SK-N-SH treated with all-trans-retinoic acid at 6 μM for 48 hours (cell line): ENCODE measurements at regions not wholly inside any gene's neighbourhood (a gene's known extent, or its start where the extent isn't known, plus 50 kb on each side); places are given as distances from the start of the nearest gene placed in this dataset.

Experiments used
- ESRRG ChIP-seq: fragments of 250-450 bp; sonication (Bioruptor Pico); IDR thresholded peaks from 2 replicates; pipeline ENCODE4 v1.6.1; 2021; ENCODE audit warnings: mild to moderate bottlenecking
- GLIS3 ChIP-seq: fragments of 250-450 bp; sonication (Bioruptor Pico); IDR thresholded peaks from 2 replicates; pipeline ENCODE4 v1.5.0; 2020; ENCODE audit warnings: mild to moderate bottlenecking, moderate library complexity
- ISL1 ChIP-seq: fragments of 250-450 bp; sonication (Bioruptor Pico); IDR thresholded peaks from 2 replicates; pipeline ENCODE4 v2.1.2; 2022; ENCODE audit warnings: mild to moderate bottlenecking, moderate library complexity
- TCF4 ChIP-seq: fragments of 250-450 bp; sonication (Bioruptor Pico); IDR thresholded peaks from 2 replicates; pipeline ENCODE4 v1.8.0; 2021; ENCODE audit warnings: mild to moderate bottlenecking, moderate library complexity, borderline replicate concordance
- ZFP3 ChIP-seq: fragments of 250-450 bp; sonication (Bioruptor Pico); IDR thresholded peaks from 2 replicates; pipeline ENCODE4 v1.5.0; 2020; ENCODE audit warnings: mild to moderate bottlenecking, moderate library complexity
- ZFP30 ChIP-seq: fragments of 450-650 bp; formaldehyde crosslinking; IDR thresholded peaks from 2 replicates; pipeline ENCODE4 v1.5.0; 2022; ENCODE audit warnings: mild to moderate bottlenecking, moderate library complexity
- ZNF565 ChIP-seq: fragments of 450-650 bp; formaldehyde crosslinking; conservative IDR thresholded peaks from 2 replicates; pipeline ENCODE4 v1.5.0; 2020; ENCODE audit warnings: low read depth, mild to moderate bottlenecking, moderate library complexity
- ZNF70 ChIP-seq: fragments of 450-650 bp; formaldehyde crosslinking; IDR thresholded peaks from 2 replicates; pipeline ENCODE4 v1.5.0; 2020; ENCODE audit warnings: mild to moderate bottlenecking, moderate library complexity
- TF ChIP-seq, protein P1 (sequence below): fragments of 250-450 bp; sonication (Bioruptor Pico); IDR thresholded peaks from 2 replicates; pipeline ENCODE4 v1.8.0; 2020; ENCODE audit warnings: mild to moderate bottlenecking, moderate library complexity, borderline replicate concordance

DNA sequence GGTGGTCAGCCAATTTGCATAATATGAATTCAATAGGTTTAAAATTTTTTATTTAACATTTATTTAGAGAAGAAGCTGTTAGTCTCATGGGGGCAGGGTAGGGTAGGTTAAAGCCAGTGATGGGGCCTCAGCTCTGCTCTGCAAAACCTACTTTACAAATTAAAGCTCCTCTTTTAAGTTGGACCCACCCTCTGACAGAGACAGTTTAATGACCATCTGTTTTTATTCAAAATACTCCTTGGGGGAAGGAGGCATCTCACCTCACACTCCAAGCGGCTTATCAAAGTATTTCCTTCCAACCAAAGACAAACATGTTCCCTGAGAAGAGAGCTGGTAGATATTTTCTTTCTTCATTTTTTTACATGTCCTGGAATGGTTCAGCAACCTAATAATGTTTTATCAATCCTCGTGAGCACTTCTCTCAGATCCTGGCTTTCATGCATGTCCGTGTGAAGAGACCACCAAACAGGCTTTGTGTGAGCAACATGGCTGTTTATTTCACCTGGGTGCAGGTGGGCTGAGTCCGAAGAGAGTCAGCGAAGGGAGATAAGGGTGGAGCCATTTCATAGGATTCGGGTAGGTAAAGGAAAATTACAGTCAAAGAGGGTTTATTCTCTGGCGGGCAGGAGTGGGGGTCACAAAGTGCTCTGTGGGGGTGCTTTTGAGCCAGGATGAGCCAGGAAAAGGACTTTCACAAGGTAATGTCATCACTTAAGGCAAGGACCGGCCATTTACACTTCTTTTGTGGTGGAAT, 184.7 kb downstream of the GJA1 start:
- TF ChIP-seq, protein P1, sequence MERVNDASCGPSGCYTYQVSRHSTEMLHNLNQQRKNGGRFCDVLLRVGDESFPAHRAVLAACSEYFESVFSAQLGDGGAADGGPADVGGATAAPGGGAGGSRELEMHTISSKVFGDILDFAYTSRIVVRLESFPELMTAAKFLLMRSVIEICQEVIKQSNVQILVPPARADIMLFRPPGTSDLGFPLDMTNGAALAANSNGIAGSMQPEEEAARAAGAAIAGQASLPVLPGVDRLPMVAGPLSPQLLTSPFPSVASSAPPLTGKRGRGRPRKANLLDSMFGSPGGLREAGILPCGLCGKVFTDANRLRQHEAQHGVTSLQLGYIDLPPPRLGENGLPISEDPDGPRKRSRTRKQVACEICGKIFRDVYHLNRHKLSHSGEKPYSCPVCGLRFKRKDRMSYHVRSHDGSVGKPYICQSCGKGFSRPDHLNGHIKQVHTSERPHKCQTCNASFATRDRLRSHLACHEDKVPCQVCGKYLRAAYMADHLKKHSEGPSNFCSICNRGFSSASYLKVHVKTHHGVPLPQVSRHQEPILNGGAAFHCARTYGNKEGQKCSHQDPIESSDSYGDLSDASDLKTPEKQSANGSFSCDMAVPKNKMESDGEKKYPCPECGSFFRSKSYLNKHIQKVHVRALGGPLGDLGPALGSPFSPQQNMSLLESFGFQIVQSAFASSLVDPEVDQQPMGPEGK (CRISPR knock-in tag) = no peak
- TF ChIP-seq GLIS3 = no peak
- TF ChIP-seq ZNF70 (CRISPR knock-in tag) = no peak
- no peak for TF ChIP-seq ISL1 (CRISPR knock-in tag)
- no peak for TF ChIP-seq ZFP3 (CRISPR knock-in tag)
- TF ChIP-seq ZFP30 (CRISPR knock-in tag) = no peak
- no peak for TF ChIP-seq TCF4 (CRISPR knock-in tag)
- no peak for TF ChIP-seq ESRRG (CRISPR knock-in tag)
- no peak for TF ChIP-seq ZNF565 (CRISPR knock-in tag)
